Stimulated activated naive CD4-positive, alpha-beta T cell treated with Interleukin-2 at 50 U/mL for 16 hours (primary cell): ENCODE measurements at regions not wholly inside any gene's neighbourhood (a gene's known extent, or its start where the extent isn't known, plus 50 kb on each side); places are given as distances from the start of the nearest gene placed in this dataset.

Source experiments
- DNase-seq: peaks from one replicate; lab custom pipeline; 2025; lab: John Stamatoyannopoulos, UW

- no peak for DNase-seq
These were observed 405.2 kb upstream of the NPVF start for GRCh38 chr7:25633426-25634036.

GRCh38 chr7:25636168-25636567, 407.9 kb upstream of the NPVF start:
- DNase-seq: no peak

- DNase-seq: no peak
These were observed 408.6 kb upstream of the NPVF start for GRCh38 chr7:25636871-25637283.

- DNase-seq: no peak
These were observed 409.8 kb upstream of the NPVF start for GRCh38 chr7:25638068-25638467.

- no peak for DNase-seq
These were observed 410.4 kb upstream of the NPVF start for GRCh38 chr7:25638590-25639244.

- DNase-seq: no peak
These were observed 414.6 kb upstream of the NPVF start for GRCh38 chr7:25642849-25643248.

- DNase-seq: no peak
These were observed 415.0 kb upstream of the NPVF start for GRCh38 chr7:25643286-25643685.

- DNase-seq: no peak
These were observed 415.6 kb upstream of the NPVF start for GRCh38 chr7:25643770-25644394.

GRCh38 chr7:25646726-25647413, 418.6 kb upstream of the NPVF start:
- DNase-seq: no peak

GRCh38 chr7:25647872-25648271, 419.6 kb upstream of the NPVF start:
- no peak for DNase-seq

GRCh38 chr7:25652366-25652765, 424.1 kb upstream of the NPVF start:
- no peak for DNase-seq

- no peak for DNase-seq
These were observed 425.1 kb upstream of the NPVF start for GRCh38 chr7:25653384-25653783.

GRCh38 chr7:25656071-25656470, 427.8 kb upstream of the NPVF start:
- DNase-seq: no peak

- DNase-seq: no peak
These were observed 428.3 kb upstream of the NPVF start for GRCh38 chr7:25656581-25657026.

GRCh38 chr7:25658375-25658774, 430.1 kb upstream of the NPVF start:
- no peak for DNase-seq

- DNase-seq: no peak
These were observed 431.6 kb upstream of the NPVF start for GRCh38 chr7:25659841-25660240.

- no peak for DNase-seq
These were observed 434.8 kb upstream of the NPVF start for GRCh38 chr7:25662841-25663800.

- no peak for DNase-seq
These were observed 435.6 kb upstream of the NPVF start for GRCh38 chr7:25663877-25664276.

GRCh38 chr7:25664593-25664992, 436.3 kb upstream of the NPVF start:
- DNase-seq: no peak

GRCh38 chr7:25665374-25665773, 437.1 kb upstream of the NPVF start:
- no peak for DNase-seq

- no peak for DNase-seq
These were observed 437.8 kb upstream of the NPVF start for GRCh38 chr7:25665903-25666670.
